ENCODE measurements at regions not wholly inside any gene's neighbourhood (a gene's known extent, or its start where the extent isn't known, plus 50 kb on each side); places are given as distances from the start of the nearest gene placed in this dataset.

DNA sequence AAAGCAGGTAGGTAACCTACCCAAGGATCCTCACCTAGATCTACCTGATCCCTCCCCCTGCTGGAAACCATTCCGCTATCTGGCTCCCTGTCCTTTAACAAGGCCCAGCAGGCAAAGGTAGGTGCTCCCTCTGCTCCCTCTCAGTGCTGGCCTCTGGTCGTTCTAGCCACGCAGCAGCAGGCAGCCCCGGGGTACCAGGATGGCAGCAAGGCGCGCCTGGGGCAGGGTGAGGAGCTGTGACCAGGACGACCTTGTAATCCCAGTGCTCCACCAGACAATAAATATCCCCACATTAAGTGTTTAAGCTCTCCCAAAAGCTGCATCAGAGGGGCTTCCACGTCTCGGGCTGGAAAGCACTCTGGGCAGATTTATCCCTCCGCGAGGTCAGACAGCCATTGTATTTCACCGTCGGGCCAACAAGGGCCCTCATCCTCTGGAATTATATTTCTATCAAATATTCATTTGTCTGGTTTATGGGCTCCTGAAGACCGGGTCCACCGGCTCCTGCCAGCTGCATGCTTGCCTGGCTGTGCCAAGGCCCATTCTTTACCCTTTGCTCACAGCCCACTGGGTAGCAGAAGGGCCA lies 81.3 kb downstream of the CHST1 start:
- TF ChIP-seq CTCF (IDR thresholded peaks at IDR 0.05; ENCODE audit: low read depth, low read length) (no peak), MYC (IDR thresholded peaks at IDR 0.05; ENCODE audit: low read depth, low read length) (no peak)
